ENCODE measurements at regions not wholly inside any gene's neighbourhood (a gene's known extent, or its start where the extent isn't known, plus 50 kb on each side); places are given as distances from the start of the nearest gene placed in this dataset.

- Histone ChIP-seq H2BK15ac (ENCODE audit: low read depth, low read length) (no peak overlapping the region), H3K4me1 (ENCODE audit: control insufficient read depth, insufficient read depth, low read length) (no peaks in the 10 kb centered on the region), H2BK20ac (ENCODE audit: low read depth, low read length) (no peak overlapping the region), H2BK5ac (ENCODE audit: low read depth, low read length, poor library complexity, severe bottlenecking) (no peak overlapping the region), H3K23ac (ENCODE audit: low read depth, low read length) (no peak overlapping the region), H3K56ac (ENCODE audit: extremely low read depth, insufficient read depth, low read length) (no peak overlapping the region), H2AK5ac (ENCODE audit: low read depth, low read length) (no peak overlapping the region), H4K91ac (ENCODE audit: insufficient read depth, low read depth, low read length) (no peak overlapping the region), H3K14ac (replicated peaks; ENCODE audit: low read depth, low read length) (no peak overlapping the region), H3K79me1 (ENCODE audit: low read depth in 1 of 2, low read length in 2 of 2) (no peaks in the 10 kb centered on the region), H3K27ac (ENCODE audit: insufficient read depth, low read length) (no peak overlapping the region), H3K9me1 (ENCODE audit: insufficient read depth, low read length) (no peaks in the 10 kb centered on the region), H3K27me3 (ENCODE audit: control insufficient read depth, insufficient read depth, low read length) (no peaks in the 10 kb centered on the region), H3K4ac (ENCODE audit: low read depth, low read length) (no peak overlapping the region), H4K20me1 (ENCODE audit: insufficient read depth, low read length) (no peaks in the 10 kb centered on the region), H3K36me3 (ENCODE audit: control insufficient read depth, insufficient read depth, low read length) (no peaks in the 10 kb centered on the region), H3K9me3 (ENCODE audit: control insufficient read depth, insufficient read depth, low read length) (no peaks in the 10 kb centered on the region), H2AK9ac (replicated peaks; ENCODE audit: low read depth, low read length, poor library complexity) (no peak overlapping the region), H2AFZ (replicated peaks; ENCODE audit: low read length, poor library complexity) (no peak overlapping the region), H3K4me3 (ENCODE audit: insufficient read depth, low read depth, low read length) (no peak overlapping the region), H4K5ac (ENCODE audit: low read depth, low read length) (no peak overlapping the region), H2BK120ac (ENCODE audit: low read depth, low read length) (no peak overlapping the region), H3K9ac (ENCODE audit: low read depth, low read length) (no peak overlapping the region), H4K8ac (ENCODE audit: low read depth in 2 of 2, low read length in 2 of 2) (no peak overlapping the region), H3K18ac (ENCODE audit: low read depth, low read length) (no peak overlapping the region), H3K4me2 (ENCODE audit: low read depth, low read length) (no peak overlapping the region)
- ATAC-seq (ENCODE audit: low read depth) (no peak), DNase-seq (peak; percentile 0)
- intact Hi-C loops (cut with micrococcal nuclease) (no loop called here), dilution Hi-C loops (cut with HindIII; ENCODE audit: low sequenced_read_pairs, unreplicated experiment) (no loop called here), in situ Hi-C loops (cut with MboI; ENCODE audit: low sequenced_read_pairs) (no loop called here)
- no TSS peak for BruUV-seq (replicated peaks)
- CTCF ChIA-PET = interaction anchor here (0.6 kb wide), 1 partner anchor 66 kb away, joined by 4 read pairs; no protein-coding TSS in a partner anchor
- WGBS, 2 experiments (ENCODE audit: extremely low coverage in 2 of 2, insufficient read length in 1 of 2) = no CpG with 5 or more reads among the region's 1 CpG
- TF ChIP-seq SMC3 (IDR thresholded peaks at IDR 0.05; ENCODE audit: low read depth, low read length) (no peak), RFX5 (IDR thresholded peaks at IDR 0.05; ENCODE audit: low read depth, low read length) (no peak), CHD1 (IDR thresholded peaks at IDR 0.05; ENCODE audit: low read depth, low read length) (no peak), NFE2L2 (IDR thresholded peaks at IDR 0.05; ENCODE audit: low read depth, low read length) (no peak), MXI1 (IDR thresholded peaks at IDR 0.05; ENCODE audit: borderline replicate concordance, low read depth, low read length) (no peak), MAFK (IDR thresholded peaks at IDR 0.05; ENCODE audit: low read depth, low read length) (no peak), USF2 (IDR thresholded peaks at IDR 0.05; ENCODE audit: low read depth, low read length) (no peak), POLR2A (IDR thresholded peaks at IDR 0.05; ENCODE audit: low read depth, low read length) (no peak), BHLHE40 (IDR thresholded peaks at IDR 0.05; ENCODE audit: low read depth, low read length) (no peak), ELK1 (IDR thresholded peaks at IDR 0.05; ENCODE audit: borderline replicate concordance, low read depth, low read length) (no peak), RCOR1 (IDR thresholded peaks at IDR 0.05; ENCODE audit: insufficient replicate concordance, low read length) (no peak), CEBPB (IDR thresholded peaks at IDR 0.05; ENCODE audit: low read depth, low read length) (no peak), MAZ (IDR thresholded peaks at IDR 0.05; ENCODE audit: borderline replicate concordance, low read depth, low read length) (no peak), RAD21 (IDR thresholded peaks at IDR 0.05; ENCODE audit: low read length) (no peak), FOS (IDR thresholded peaks at IDR 0.05; ENCODE audit: low read depth, low read length) (no peak)
- TF ChIP-seq, protein P1, sequence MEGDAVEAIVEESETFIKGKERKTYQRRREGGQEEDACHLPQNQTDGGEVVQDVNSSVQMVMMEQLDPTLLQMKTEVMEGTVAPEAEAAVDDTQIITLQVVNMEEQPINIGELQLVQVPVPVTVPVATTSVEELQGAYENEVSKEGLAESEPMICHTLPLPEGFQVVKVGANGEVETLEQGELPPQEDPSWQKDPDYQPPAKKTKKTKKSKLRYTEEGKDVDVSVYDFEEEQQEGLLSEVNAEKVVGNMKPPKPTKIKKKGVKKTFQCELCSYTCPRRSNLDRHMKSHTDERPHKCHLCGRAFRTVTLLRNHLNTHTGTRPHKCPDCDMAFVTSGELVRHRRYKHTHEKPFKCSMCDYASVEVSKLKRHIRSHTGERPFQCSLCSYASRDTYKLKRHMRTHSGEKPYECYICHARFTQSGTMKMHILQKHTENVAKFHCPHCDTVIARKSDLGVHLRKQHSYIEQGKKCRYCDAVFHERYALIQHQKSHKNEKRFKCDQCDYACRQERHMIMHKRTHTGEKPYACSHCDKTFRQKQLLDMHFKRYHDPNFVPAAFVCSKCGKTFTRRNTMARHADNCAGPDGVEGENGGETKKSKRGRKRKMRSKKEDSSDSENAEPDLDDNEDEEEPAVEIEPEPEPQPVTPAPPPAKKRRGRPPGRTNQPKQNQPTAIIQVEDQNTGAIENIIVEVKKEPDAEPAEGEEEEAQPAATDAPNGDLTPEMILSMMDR (conservative IDR thresholded peaks at IDR 0.05; ENCODE audit: low read depth, low read length) = no peak
- POLR2A ChIA-PET (ENCODE audit: unreplicated experiment) = no interaction called here
Observed at GRCh38 chr15:99850517-99850916, 117.3 kb upstream of the LYSMD4 start.
